ENCODE measurements at regions not wholly inside any gene's neighbourhood (a gene's known extent, or its start where the extent isn't known, plus 50 kb on each side); places are given as distances from the start of the nearest gene placed in this dataset.
"Not testable (repeated sequence)": the region's sequence is repeated elsewhere in the genome, so short reads cannot be mapped to it uniquely, and the experiment has no call there.

- H3K36me3 Mint-ChIP-seq; H3K27me3 Mint-ChIP-seq; H3K4me1 Mint-ChIP-seq (ENCODE audit: low read depth); intact Hi-C loops (cut with micrococcal nuclease); CTCF ChIA-PET; POLR2A ChIA-PET; H3K9me3 Mint-ChIP-seq; H3K27ac Mint-ChIP-seq; H3K4me3 Mint-ChIP-seq; DNase-seq: not testable (repeated sequence)
These were observed 364.9 kb downstream of the FOXD4L5 start for GRCh38 chr9:64920147-64920546.

- POLR2A ChIA-PET, H3K27me3 Mint-ChIP-seq, CTCF ChIA-PET: not testable (repeated sequence)
These were observed 396.4 kb downstream of the FOXD4L5 start for GRCh38 chr9:64888643-64889042.

GRCh38 chr9:64870594-64870993 is 414.4 kb downstream of the FOXD4L5 start:
- DNase-seq = peak; percentile 9
- CTCF ChIA-PET, POLR2A ChIA-PET: not testable (repeated sequence)

More at GRCh38 chr9:64888643-64889042, 396.4 kb downstream of the FOXD4L5 start:
- H3K4me1 Mint-ChIP-seq (ENCODE audit: low read depth); H3K27ac Mint-ChIP-seq; DNase-seq; H3K9me3 Mint-ChIP-seq; H3K36me3 Mint-ChIP-seq; intact Hi-C loops (cut with micrococcal nuclease); H3K4me3 Mint-ChIP-seq: not testable (repeated sequence)

More at GRCh38 chr9:64870594-64870993, 414.4 kb downstream of the FOXD4L5 start:
- H3K9me3 Mint-ChIP-seq; H3K36me3 Mint-ChIP-seq; intact Hi-C loops (cut with micrococcal nuclease); H3K27me3 Mint-ChIP-seq; H3K4me1 Mint-ChIP-seq (ENCODE audit: low read depth); H3K4me3 Mint-ChIP-seq; H3K27ac Mint-ChIP-seq: not testable (repeated sequence)
